Osteocyte (in vitro differentiated cells): ENCODE measurements at regions not wholly inside any gene's neighbourhood (a gene's known extent, or its start where the extent isn't known, plus 50 kb on each side); places are given as distances from the start of the nearest gene placed in this dataset.

ENCODE experiments used
- DNase-seq: peaks from one replicate; pipeline ENCODE4 v3.0.0; 2021; ENCODE audit warnings: mixed read lengths; ENCODE audit not compliant: unreplicated experiment; ENCODE audit errors: extremely low spot score
- H3K27ac Mint-ChIP-seq: one replicate; pipeline ENCODE4 v1.8.0; 2021; ENCODE audit warnings: mild to moderate bottlenecking, mixed read lengths; ENCODE audit not compliant: unreplicated experiment
- H3K27me3 Mint-ChIP-seq: one replicate; pipeline ENCODE4 v1.8.0; 2021; ENCODE audit warnings: mixed read lengths; ENCODE audit not compliant: unreplicated experiment
- H3K36me3 Mint-ChIP-seq: one replicate; pipeline ENCODE4 v1.8.0; 2021; ENCODE audit warnings: mixed read lengths; ENCODE audit not compliant: unreplicated experiment
- H3K4me1 Mint-ChIP-seq: one replicate; pipeline ENCODE4 v1.8.0; 2021; ENCODE audit warnings: mixed read lengths; ENCODE audit not compliant: unreplicated experiment
- H3K4me3 Mint-ChIP-seq: one replicate; pipeline ENCODE4 v1.8.0; 2021; ENCODE audit warnings: mild to moderate bottlenecking, moderate library complexity, mixed read lengths; ENCODE audit not compliant: unreplicated experiment
- H3K9me3 Mint-ChIP-seq: one replicate; pipeline ENCODE4 v1.8.0; 2021; ENCODE audit warnings: mixed read lengths; ENCODE audit not compliant: unreplicated experiment
- CTCF ChIP-seq: fragments of 200-600 bp; sonication (generic); IDR thresholded peaks from 2 replicates; pipeline ENCODE4 v1.5.0; 2021; ENCODE audit warnings: antibody characterized with exemption, mild to moderate bottlenecking, moderate library complexity

DNA sequence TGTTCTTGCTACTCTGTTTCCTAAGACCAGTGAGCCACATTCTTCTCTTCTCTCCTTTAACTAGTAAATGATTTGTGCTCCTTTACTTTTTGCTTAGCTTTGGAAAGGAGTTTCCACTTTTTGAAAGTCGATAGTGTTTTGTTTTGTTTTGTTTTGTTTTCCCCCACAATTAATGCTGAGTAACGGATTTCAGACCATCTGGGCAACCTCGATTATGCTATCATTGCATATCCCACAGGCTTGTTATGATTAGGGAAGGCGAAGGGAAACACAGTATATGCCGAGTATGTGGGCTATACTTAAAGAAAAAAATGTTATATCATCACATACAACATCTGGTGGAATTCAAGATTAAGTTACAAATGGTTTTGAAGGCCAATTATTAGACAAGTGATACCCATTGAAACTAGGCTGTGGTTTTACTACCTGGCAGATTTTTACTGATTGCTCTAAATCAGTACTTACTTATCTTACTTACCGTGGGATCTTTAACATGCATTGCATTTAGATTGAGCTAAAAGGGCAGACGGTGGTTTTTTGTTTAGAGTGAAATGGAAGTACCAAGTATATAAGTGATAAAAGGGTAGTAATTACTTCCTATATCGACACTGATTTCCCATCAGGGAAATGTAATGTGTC is 361.3 kb upstream of the SOX9 start:
- no peak for DNase-seq
- no peaks in the 10 kb centered on the region for H3K9me3 Mint-ChIP-seq
- no peaks in the 10 kb centered on the region for H3K36me3 Mint-ChIP-seq
- no peaks in the 10 kb centered on the region for H3K4me1 Mint-ChIP-seq
- H3K27me3 Mint-ChIP-seq = peaks cover 9% of the 10 kb centered on the region
- H3K27ac Mint-ChIP-seq = no peak overlapping the region
- TF ChIP-seq CTCF = no peak
- no peak overlapping the region for H3K4me3 Mint-ChIP-seq

DNA sequence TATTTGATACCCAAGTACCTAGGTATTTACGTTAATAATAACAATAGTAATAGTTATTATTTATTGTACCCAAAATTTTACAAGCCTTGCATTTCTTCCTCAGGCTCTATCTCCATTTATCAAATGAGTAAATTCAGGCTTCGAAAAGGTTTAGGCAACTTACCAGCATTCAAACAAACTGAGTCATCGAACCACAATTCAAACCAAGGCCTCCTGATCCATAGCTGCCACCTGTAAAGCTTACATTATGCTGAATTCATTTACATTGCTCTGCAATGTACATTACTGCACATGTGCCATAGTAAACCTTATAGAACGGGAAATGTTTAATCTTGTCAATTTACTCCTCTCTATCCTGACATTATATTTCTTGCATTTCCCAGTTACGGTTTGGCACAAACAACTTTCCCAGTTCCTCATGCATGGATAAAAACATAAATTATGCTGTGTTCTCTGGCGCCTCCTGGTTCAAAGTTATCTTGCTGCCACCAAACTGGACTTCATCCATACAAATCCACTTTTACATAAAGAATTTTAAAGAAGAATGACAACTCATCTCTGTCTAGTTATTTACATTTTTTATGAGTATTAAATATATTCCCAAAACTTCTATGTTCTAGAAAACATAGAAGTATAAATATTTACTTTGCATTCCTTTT is 360.6 kb upstream of the SOX9 start:
- no peak overlapping the region for H3K27ac Mint-ChIP-seq
- no peaks in the 10 kb centered on the region for H3K9me3 Mint-ChIP-seq
- H3K4me3 Mint-ChIP-seq = no peak overlapping the region
- no peak for DNase-seq
- peaks cover 9% of the 10 kb centered on the region for H3K27me3 Mint-ChIP-seq
- TF ChIP-seq CTCF = no peak
- H3K4me1 Mint-ChIP-seq = no peaks in the 10 kb centered on the region
- no peaks in the 10 kb centered on the region for H3K36me3 Mint-ChIP-seq

GRCh38 chr17:71762526-71762925 is 358.3 kb upstream of the SOX9 start:
- no peak for TF ChIP-seq CTCF
- Mint-ChIP-seq H3K27me3 (peaks cover 3% of the 10 kb centered on the region), H3K9me3 (no peaks in the 10 kb centered on the region), H3K4me3 (no peak overlapping the region), H3K4me1 (no peaks in the 10 kb centered on the region), H3K36me3 (no peaks in the 10 kb centered on the region), H3K27ac (no peak overlapping the region)
- no peak for DNase-seq

- no peak for DNase-seq
- H3K27me3 Mint-ChIP-seq = peaks cover 7% of the 10 kb centered on the region
- no peaks in the 10 kb centered on the region for H3K36me3 Mint-ChIP-seq
- no peaks in the 10 kb centered on the region for H3K9me3 Mint-ChIP-seq
- no peak overlapping the region for H3K27ac Mint-ChIP-seq
- peak; percentile 35 for TF ChIP-seq CTCF
- no peaks in the 10 kb centered on the region for H3K4me1 Mint-ChIP-seq
- no peak overlapping the region for H3K4me3 Mint-ChIP-seq
Measured at GRCh38 chr17:71764505-71764904, 356.3 kb upstream of the SOX9 start.

- Mint-ChIP-seq H3K36me3 (no peaks in the 10 kb centered on the region), H3K9me3 (no peaks in the 10 kb centered on the region), H3K27me3 (peaks cover 9% of the 10 kb centered on the region), H3K27ac (no peak overlapping the region), H3K4me3 (no peak overlapping the region), H3K4me1 (no peaks in the 10 kb centered on the region)
- no peak for DNase-seq
- no peak for TF ChIP-seq CTCF
Measured at GRCh38 chr17:71765437-71765836, 355.4 kb upstream of the SOX9 start.
